GM23338 (cell line): ENCODE measurements at regions not wholly inside any gene's neighbourhood (a gene's known extent, or its start where the extent isn't known, plus 50 kb on each side); places are given as distances from the start of the nearest gene placed in this dataset.

Source experiments
- ATAC-seq: fragments of 200-7000 bp; cut with Tn5 transposase; 3 replicates; pipeline ENCODE4 v1.9.1; 2020
- DNase-seq: peaks from one replicate; pipeline ENCODE4 v3.0.0-alpha.2; 2015; ENCODE audit warnings: low spot score
- H2AFZ ChIP-seq: fragments of 200-600 bp; sonication (generic); 2 replicates; pipeline ENCODE4 v1.8.0; 2016; ENCODE audit warnings: antibody characterized with exemption, mild to moderate bottlenecking, moderate library complexity
- H3F3A ChIP-seq: fragments of 200-600 bp; sonication (generic); replicated peaks from 2 replicates; pipeline ENCODE4 v1.8.0; 2017; ENCODE audit warnings: antibody characterized with exemption, mixed run types, low read depth
- H3K27ac ChIP-seq: fragments of 200-600 bp; sonication (generic); 2 replicates; pipeline ENCODE4 v1.6.1; 2016; ENCODE audit warnings: low read depth
- H3K27me3 ChIP-seq: fragments of 200-600 bp; sonication (generic); 2 replicates; pipeline ENCODE4 v1.8.0; 2016; ENCODE audit warnings: mild to moderate bottlenecking, mixed run types, moderate library complexity; ENCODE audit not compliant: insufficient read depth
- H3K36me3 ChIP-seq: fragments of 200-600 bp; sonication (generic); 2 replicates; pipeline ENCODE4 v1.8.0; 2016; ENCODE audit warnings: mild to moderate bottlenecking; ENCODE audit not compliant: insufficient read depth
- H3K4me1 ChIP-seq: fragments of 200-600 bp; sonication (generic); 2 replicates; pipeline ENCODE4 v1.8.0; 2016; ENCODE audit warnings: mild to moderate bottlenecking, moderate library complexity; ENCODE audit not compliant: insufficient read depth
- H3K4me2 ChIP-seq: fragments of 200-600 bp; sonication (generic); 2 replicates; pipeline ENCODE4 v1.7.1; 2017; ENCODE audit warnings: mixed run types
- H3K4me3 ChIP-seq: fragments of 200-600 bp; sonication (generic); 2 replicates; pipeline ENCODE4 v1.6.1; 2016; ENCODE audit warnings: mixed run types
- H3K79me2 ChIP-seq: fragments of 200-600 bp; sonication (generic); replicated peaks from 2 replicates; pipeline ENCODE4 v1.8.0; 2017; ENCODE audit warnings: mild to moderate bottlenecking; ENCODE audit not compliant: insufficient read depth
- H3K9me2 ChIP-seq: fragments of 200-600 bp; sonication (generic); 2 replicates; pipeline ENCODE4 v1.8.0; 2017; ENCODE audit not compliant: insufficient read depth
- H4K20me1 ChIP-seq: fragments of 200-600 bp; sonication (generic); replicated peaks from 2 replicates; pipeline ENCODE4 v1.8.0; 2017; ENCODE audit warnings: mild to moderate bottlenecking; ENCODE audit not compliant: insufficient read depth
- H3K27ac Mint-ChIP-seq: 2 replicates; pipeline ENCODE4 v1.8.0; 2020; ENCODE audit warnings: inconsistent platforms, mild to moderate bottlenecking, moderate library complexity, mixed read lengths
- H3K27me3 Mint-ChIP-seq: 3 replicates; pipeline ENCODE4 v1.8.0; 2022; ENCODE audit warnings: low read depth, mild to moderate bottlenecking, moderate library complexity, mixed read lengths, inconsistent platforms; ENCODE audit not compliant: insufficient read depth, poor library complexity
- H3K36me3 Mint-ChIP-seq: 3 replicates; pipeline ENCODE4 v1.8.0; 2021; ENCODE audit warnings: low read depth, mild to moderate bottlenecking, inconsistent platforms, moderate library complexity, mixed read lengths
- H3K4me1 Mint-ChIP-seq: 3 replicates; pipeline ENCODE4 v1.8.0; 2020; ENCODE audit warnings: mild to moderate bottlenecking, inconsistent platforms, mixed read lengths
- H3K4me3 Mint-ChIP-seq: 3 replicates; pipeline ENCODE4 v1.8.0; 2021; ENCODE audit warnings: moderate library complexity, mild to moderate bottlenecking, inconsistent platforms, mixed read lengths
- H3K9me3 Mint-ChIP-seq: 3 replicates; pipeline ENCODE4 v1.8.0; 2020; ENCODE audit warnings: moderate library complexity, mild to moderate bottlenecking, inconsistent platforms, mixed read lengths
- CREB1 ChIP-seq: fragments of 250-450 bp; sonication (Bioruptor Pico); IDR thresholded peaks from 2 replicates; pipeline ENCODE4 v1.5.0; 2020; ENCODE audit warnings: low read depth, mild to moderate bottlenecking, moderate library complexity
- EZH2 ChIP-seq: fragments of 200-600 bp; sonication (generic); IDR thresholded peaks from one replicate; pipeline ENCODE4 v1.8.0; 2017; ENCODE audit warnings: antibody characterized with exemption, mild to moderate bottlenecking, low read depth; ENCODE audit not compliant: unreplicated experiment
- EZH2phosphoT487 ChIP-seq: fragments of 200-600 bp; sonication (generic); IDR thresholded peaks from one replicate; pipeline ENCODE4 v1.8.1; 2018; ENCODE audit warnings: antibody characterized with exemption; ENCODE audit not compliant: unreplicated experiment
- JUNB ChIP-seq: IDR thresholded peaks from one replicate; pipeline ENCODE4 v1.6.1; 2016; ENCODE audit warnings: antibody characterized with exemption; ENCODE audit not compliant: unreplicated experiment
- NANOG ChIP-seq: IDR thresholded peaks from 2 replicates; pipeline ENCODE4 v1.6.1; 2016; ENCODE audit warnings: antibody characterized with exemption, borderline replicate concordance
- POLR2AphosphoS5 ChIP-seq: IDR thresholded peaks from 2 replicates; pipeline ENCODE4 v1.6.1; 2016; ENCODE audit warnings: antibody characterized with exemption, low read depth
- REST ChIP-seq: IDR thresholded peaks from one replicate; pipeline ENCODE4 v1.6.1; 2018; ENCODE audit warnings: antibody characterized with exemption; ENCODE audit not compliant: unreplicated experiment
- STAT1 ChIP-seq: IDR thresholded peaks from one replicate; pipeline ENCODE4 v1.6.1; 2016; ENCODE audit warnings: antibody characterized with exemption; ENCODE audit not compliant: unreplicated experiment
- ZNF114 ChIP-seq: fragments of 250-450 bp; sonication (Bioruptor Pico); IDR thresholded peaks from 2 replicates; pipeline ENCODE4 v1.5.0; 2020; ENCODE audit warnings: mild to moderate bottlenecking, moderate library complexity
- ZNF331 ChIP-seq: fragments of 250-450 bp; sonication (Bioruptor Pico); IDR thresholded peaks from 2 replicates; pipeline ENCODE4 v1.5.0; 2020; ENCODE audit warnings: low read depth, mild to moderate bottlenecking, moderate library complexity
- ZNF462 ChIP-seq: fragments of 250-450 bp; sonication (Bioruptor Pico); IDR thresholded peaks from 2 replicates; pipeline ENCODE4 v1.5.0; 2020; ENCODE audit warnings: mild to moderate bottlenecking, moderate library complexity
- TF ChIP-seq, protein P1 (sequence below), 2 experiments: fragments of 200-600 bp in 1 of 2; sonication (generic) in 1 of 2; conservative IDR thresholded peaks; 2 replicates each; pipeline versions ENCODE4 v1.5.1 to v1.6.1; 2016 to 2017; ENCODE audit warnings: antibody characterized with exemption in 2 of 2, low read depth in 2 of 2, mild to moderate bottlenecking in 2 of 2, moderate library complexity in 1 of 2
- TF ChIP-seq, protein P2 (sequence below): IDR thresholded peaks from 2 replicates; pipeline ENCODE4 v1.6.1; 2016; ENCODE audit warnings: antibody characterized with exemption

- ATAC-seq (no peak), DNase-seq (no peak)
- no peaks in the 10 kb centered on the region for H3K4me1 ChIP-seq
- TF ChIP-seq, protein P1, sequence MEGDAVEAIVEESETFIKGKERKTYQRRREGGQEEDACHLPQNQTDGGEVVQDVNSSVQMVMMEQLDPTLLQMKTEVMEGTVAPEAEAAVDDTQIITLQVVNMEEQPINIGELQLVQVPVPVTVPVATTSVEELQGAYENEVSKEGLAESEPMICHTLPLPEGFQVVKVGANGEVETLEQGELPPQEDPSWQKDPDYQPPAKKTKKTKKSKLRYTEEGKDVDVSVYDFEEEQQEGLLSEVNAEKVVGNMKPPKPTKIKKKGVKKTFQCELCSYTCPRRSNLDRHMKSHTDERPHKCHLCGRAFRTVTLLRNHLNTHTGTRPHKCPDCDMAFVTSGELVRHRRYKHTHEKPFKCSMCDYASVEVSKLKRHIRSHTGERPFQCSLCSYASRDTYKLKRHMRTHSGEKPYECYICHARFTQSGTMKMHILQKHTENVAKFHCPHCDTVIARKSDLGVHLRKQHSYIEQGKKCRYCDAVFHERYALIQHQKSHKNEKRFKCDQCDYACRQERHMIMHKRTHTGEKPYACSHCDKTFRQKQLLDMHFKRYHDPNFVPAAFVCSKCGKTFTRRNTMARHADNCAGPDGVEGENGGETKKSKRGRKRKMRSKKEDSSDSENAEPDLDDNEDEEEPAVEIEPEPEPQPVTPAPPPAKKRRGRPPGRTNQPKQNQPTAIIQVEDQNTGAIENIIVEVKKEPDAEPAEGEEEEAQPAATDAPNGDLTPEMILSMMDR (conservative IDR thresholded peaks at IDR 0.05; ENCODE audit: low read depth in 2 of 2): no peak
- TF ChIP-seq ZNF331 (CRISPR knock-in tag) (no peak), ZNF462 (CRISPR knock-in tag) (no peak), EZH2phosphoT487 (no peak), CREB1 (CRISPR knock-in tag) (no peak), STAT1 (no peak), EZH2 (no peak), POLR2AphosphoS5 (no peak), JUNB (no peak), NANOG (no peak), ZNF114 (CRISPR knock-in tag) (no peak), REST (no peak)
- TF ChIP-seq, protein P2, sequence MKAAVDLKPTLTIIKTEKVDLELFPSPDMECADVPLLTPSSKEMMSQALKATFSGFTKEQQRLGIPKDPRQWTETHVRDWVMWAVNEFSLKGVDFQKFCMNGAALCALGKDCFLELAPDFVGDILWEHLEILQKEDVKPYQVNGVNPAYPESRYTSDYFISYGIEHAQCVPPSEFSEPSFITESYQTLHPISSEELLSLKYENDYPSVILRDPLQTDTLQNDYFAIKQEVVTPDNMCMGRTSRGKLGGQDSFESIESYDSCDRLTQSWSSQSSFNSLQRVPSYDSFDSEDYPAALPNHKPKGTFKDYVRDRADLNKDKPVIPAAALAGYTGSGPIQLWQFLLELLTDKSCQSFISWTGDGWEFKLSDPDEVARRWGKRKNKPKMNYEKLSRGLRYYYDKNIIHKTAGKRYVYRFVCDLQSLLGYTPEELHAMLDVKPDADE: no peak
- Mint-ChIP-seq H3K27ac (no peak overlapping the region), H3K4me3 (no peak overlapping the region), H3K36me3 (peaks cover 23% of the 10 kb centered on the region; the same call in 2 of the 3 replicates), H3K9me3 (peaks cover 84% of the 10 kb centered on the region), H3K4me1 (no peaks in the 10 kb centered on the region), H3K27me3 (no peaks in the 10 kb centered on the region)
- H3K36me3 ChIP-seq: 0 out of 2 replicates have a peak, but pooled peaks cover 6% of the 10 kb centered on the region
- no peaks in the 10 kb centered on the region for H3F3A ChIP-seq
- H3K4me3 ChIP-seq: no peak overlapping the region
- H3K79me2 ChIP-seq: no peaks in the 10 kb centered on the region
- H3K9me2 ChIP-seq: no peaks in the 10 kb centered on the region
- H4K20me1 ChIP-seq: no peaks in the 10 kb centered on the region
- H3K27me3 ChIP-seq: no peaks in the 10 kb centered on the region
- H3K27ac ChIP-seq: no peak overlapping the region
- H2AFZ ChIP-seq: no peak overlapping the region
- no peak overlapping the region for H3K4me2 ChIP-seq
These were observed 271.1 kb downstream of the CBLN2 start for GRCh38 chr18:72273025-72273424.
